DOHH2 (cell line): ENCODE measurements at regions not wholly inside any gene's neighbourhood (a gene's known extent, or its start where the extent isn't known, plus 50 kb on each side); places are given as distances from the start of the nearest gene placed in this dataset.

Experiments used
- CTCF ChIP-seq: fragments of 200-600 bp; sonication (generic); IDR thresholded peaks from one replicate; pipeline ENCODE4 v1.5.1; 2014; ENCODE audit warnings: antibody characterized with exemption, mild to moderate bottlenecking, low read depth, low read length; ENCODE audit not compliant: poor library complexity, severe bottlenecking
- EZH2phosphoT487 ChIP-seq: fragments of 200-600 bp; sonication (generic); IDR thresholded peaks from 2 replicates; pipeline ENCODE4 v1.6.1; 2017; ENCODE audit warnings: borderline replicate concordance, mild to moderate bottlenecking, antibody characterized with exemption, low read length, moderate library complexity, mixed read lengths

- no peak for TF ChIP-seq CTCF
- no peak for TF ChIP-seq EZH2phosphoT487
Measured at GRCh38 chr4:187085339-187085738, 361.7 kb upstream of the FAT1 start.
